ENCODE measurements at regions not wholly inside any gene's neighbourhood (a gene's known extent, or its start where the extent isn't known, plus 50 kb on each side); places are given as distances from the start of the nearest gene placed in this dataset.

- TF ChIP-seq CTCF (IDR thresholded peaks at IDR 0.05), result no peak
- no peak for TF ChIP-seq POLR2A (IDR thresholded peaks at IDR 0.05)
- TF ChIP-seq POLR2AphosphoS5 (IDR thresholded peaks at IDR 0.05), result no peak
Observed at GRCh38 chr5:103648086-103648485, 85.5 kb upstream of the NUDT12 start.
